Liver (tissue), 8 donors: ENCODE measurements at regions not wholly inside any gene's neighbourhood (a gene's known extent, or its start where the extent isn't known, plus 50 kb on each side); places are given as distances from the start of the nearest gene placed in this dataset.

Experiments
- DNase-seq: peaks from one replicate; pipeline ENCODE4 v3.0.0-alpha.2; 2017; ENCODE audit warnings: low spot score
- H3K27ac ChIP-seq, 2 donors: one replicate each; pipeline ENCODE4 v1.7.0; 2013; ENCODE audit warnings: inconsistent platforms in 2 of 2, low read length in 2 of 2, control low read depth in 1 of 2, low read depth in 1 of 2, mild to moderate bottlenecking in 1 of 2
- H3K27me3 ChIP-seq, 4 donors: one replicate each; pipeline versions ENCODE4 v1.6.1 to v1.7.0; 2013; ENCODE audit warnings: low read length in 3 of 4, inconsistent platforms in 1 of 4, mild to moderate bottlenecking in 1 of 4, moderate library complexity in 1 of 4; ENCODE audit not compliant: control insufficient read depth in 4 of 4, insufficient read depth in 4 of 4
- H3K36me3 ChIP-seq, 4 donors: one replicate each; pipeline versions ENCODE4 v1.6.1 to v1.7.0; 2013; ENCODE audit warnings: low read length in 3 of 4, mild to moderate bottlenecking in 3 of 4, low read depth in 1 of 4, moderate library complexity in 1 of 4; ENCODE audit not compliant: control insufficient read depth in 4 of 4, insufficient read depth in 3 of 4
- H3K4me1 ChIP-seq, 4 donors: one replicate each; pipeline versions ENCODE4 v1.6.1 to v1.7.0; 2013; ENCODE audit warnings: low read length in 3 of 4, mild to moderate bottlenecking in 3 of 4, moderate library complexity in 1 of 4; ENCODE audit not compliant: control insufficient read depth in 4 of 4, insufficient read depth in 4 of 4
- H3K4me3 ChIP-seq, 3 donors: one replicate each; pipeline versions ENCODE4 v1.6.1 to v1.7.0; 2013; ENCODE audit warnings: low read length in 3 of 3, control low read depth in 1 of 3, low read depth in 1 of 3, mild to moderate bottlenecking in 1 of 3
- H3K9ac ChIP-seq, 2 donors: one replicate each; pipeline ENCODE4 v1.7.0; 2013; ENCODE audit warnings: low read length in 2 of 2, mild to moderate bottlenecking in 2 of 2, moderate library complexity in 2 of 2, control low read depth in 1 of 2, low read depth in 1 of 2
- H3K9me3 ChIP-seq, 4 donors: one replicate each; pipeline versions ENCODE4 v1.6.1 to v1.7.0; 2013; ENCODE audit warnings: low read length in 3 of 4; ENCODE audit not compliant: control insufficient read depth in 4 of 4
- ATF3 ChIP-seq: IDR thresholded peaks from 2 replicates; pipeline ENCODE4 v1.6.1; 2016; ENCODE audit warnings: antibody characterized with exemption
- CTCF ChIP-seq: fragments of 150-350 bp; IDR thresholded peaks from 2 replicates; pipeline ENCODE4 v1.5.1; 2017; ENCODE audit warnings: improper control_type of control experiment, low read depth, low read length; ENCODE audit not compliant: missing input control
- EGR1 ChIP-seq, 2 donors: IDR thresholded peaks; 2 replicates each; pipeline ENCODE4 v1.6.1; 2016 to 2018; ENCODE audit warnings: antibody characterized with exemption in 2 of 2, low read depth in 2 of 2
- FOXA1 ChIP-seq: IDR thresholded peaks from 2 replicates; pipeline ENCODE4 v1.6.1; 2016; ENCODE audit warnings: antibody characterized with exemption
- GABPA ChIP-seq, 2 donors: IDR thresholded peaks in 1 of 2; conservative IDR thresholded peaks in 1 of 2; 2 replicates each; pipeline ENCODE4 v1.6.1; 2016; ENCODE audit warnings: antibody characterized with exemption in 2 of 2, mild to moderate bottlenecking in 1 of 2, moderate library complexity in 1 of 2
- HNF4G ChIP-seq: IDR thresholded peaks from 2 replicates; pipeline ENCODE4 v1.6.1; 2016; ENCODE audit warnings: antibody characterized with exemption
- MAX ChIP-seq: IDR thresholded peaks from 2 replicates; pipeline ENCODE4 v1.6.1; 2016; ENCODE audit warnings: antibody characterized with exemption
- NR2F2 ChIP-seq: IDR thresholded peaks from 2 replicates; pipeline ENCODE4 v1.6.1; 2016; ENCODE audit warnings: antibody characterized with exemption
- RAD21 ChIP-seq, 2 donors: IDR thresholded peaks; 2 replicates each; pipeline ENCODE4 v1.6.1; 2016; ENCODE audit warnings: antibody characterized with exemption in 2 of 2, mild to moderate bottlenecking in 2 of 2
- REST ChIP-seq: IDR thresholded peaks from 2 replicates; pipeline ENCODE4 v1.6.1; 2016; ENCODE audit warnings: antibody characterized with exemption, mild to moderate bottlenecking
- RXRA ChIP-seq, 2 donors: IDR thresholded peaks; 2 replicates each; pipeline ENCODE4 v1.6.1; 2017 to 2018; ENCODE audit warnings: antibody characterized with exemption in 2 of 2, mild to moderate bottlenecking in 1 of 2
- TAF1 ChIP-seq: conservative IDR thresholded peaks from 2 replicates; pipeline ENCODE4 v1.6.1; 2016; ENCODE audit warnings: antibody characterized with exemption, mild to moderate bottlenecking
- YY1 ChIP-seq: IDR thresholded peaks from 2 replicates; pipeline ENCODE4 v1.6.1; 2016; ENCODE audit warnings: antibody characterized with exemption, mild to moderate bottlenecking
- WGBS: extraction: QIAGEN DNeasy Blood & Tissue Kit; methylation state at CpG from one replicate; pipeline ENCODE4 v1.1.7; 2013; 5-methylcytosine and 5-hydroxymethylcytosine counted together
- donor health status: healthy.
- donor health status: healthy.
- donor health status: healthy.
- donor health status: healthy.
- donor health status: healthy.

- TF ChIP-seq EGR1 (IDR thresholded peaks at IDR 0.05; ENCODE audit: low read depth in 2 of 2), result no peak
- no peak for TF ChIP-seq REST
- no peak for TF ChIP-seq YY1
- TF ChIP-seq NR2F2, result no peak
- no peak for TF ChIP-seq RAD21 (IDR thresholded peaks at IDR 0.05)
These were observed 1494.4 kb downstream of the STIM2 start (continued) for GRCh38 chr4:28354880-28355656.

- TF ChIP-seq RXRA (IDR thresholded peaks at IDR 0.05), result no peak
- TF ChIP-seq CTCF, result no peak
- no peak for TF ChIP-seq HNF4G
- no peak for TF ChIP-seq RAD21 (IDR thresholded peaks at IDR 0.05)
- TF ChIP-seq GABPA (IDR thresholded peaks at IDR 0.05 in 1 of 2, conservative IDR thresholded peaks at IDR 0.05 in 1 of 2), result no peak
- no peak for TF ChIP-seq REST
- no peak for TF ChIP-seq FOXA1
- no peak for TF ChIP-seq TAF1
- TF ChIP-seq EGR1 (IDR thresholded peaks at IDR 0.05; ENCODE audit: low read depth in 2 of 2), result no peak
- TF ChIP-seq MAX, result no peak
- no peak for TF ChIP-seq YY1
- no peak for TF ChIP-seq ATF3
- TF ChIP-seq NR2F2, result no peak
- H3K4me1 ChIP-seq, result peaks cover 0 to 6% (median 0%) of the 10 kb centered on the region in 4 donors
- WGBS, result 72% methylated on average over 4 of the region's 4 CpGs
- DNase-seq, result no peak
- no peaks in the 10 kb centered on the region for H3K36me3 ChIP-seq
- H3K27me3 ChIP-seq, result no peaks in the 10 kb centered on the region
- H3K9ac ChIP-seq, result no peak overlapping the region
- no peak overlapping the region for H3K4me3 ChIP-seq
- no peaks in the 10 kb centered on the region for H3K9me3 ChIP-seq
- no peak overlapping the region for H3K27ac ChIP-seq
These were observed 1497.3 kb downstream of the STIM2 start for GRCh38 chr4:28357990-28358389.
